Erythroblast (primary cell): ENCODE measurements at regions not wholly inside any gene's neighbourhood (a gene's known extent, or its start where the extent isn't known, plus 50 kb on each side); places are given as distances from the start of the nearest gene placed in this dataset.

ENCODE experiments used
- GATA1 ChIP-seq: IDR thresholded peaks from 2 replicates; pipeline ENCODE4 v1.6.1; 2011; ENCODE audit warnings: low read depth, mild to moderate bottlenecking, control low read depth, low read length, moderate library complexity
- POLR2A ChIP-seq: IDR thresholded peaks from 2 replicates; pipeline ENCODE4 v1.6.1; 2011; ENCODE audit warnings: mild to moderate bottlenecking, low read length

DNA sequence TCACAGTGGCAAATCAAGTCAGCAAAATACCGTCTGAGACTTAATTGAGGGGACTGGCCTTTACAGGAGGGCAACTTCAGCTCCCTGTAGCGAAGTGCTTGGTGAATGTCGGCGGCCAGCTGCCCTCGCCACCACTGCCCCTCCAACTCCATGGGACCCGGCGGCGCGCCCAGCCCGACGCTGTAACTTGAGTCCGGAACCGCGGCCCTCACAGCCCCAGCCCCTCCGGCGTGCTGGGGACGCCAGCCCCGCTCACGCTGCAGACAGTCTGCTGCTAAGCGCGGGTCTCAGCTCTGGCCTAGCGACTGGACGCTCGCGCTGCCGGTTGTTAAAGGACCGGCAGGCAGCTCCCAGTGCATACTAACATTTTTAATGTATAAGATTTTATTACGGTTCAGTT, 113.4 kb upstream of the NUPR2 start:
- TF ChIP-seq POLR2A, result no peak
- no peak for TF ChIP-seq GATA1
